HG02981 (cell line): ENCODE measurements at regions not wholly inside any gene's neighbourhood (a gene's known extent, or its start where the extent isn't known, plus 50 kb on each side); places are given as distances from the start of the nearest gene placed in this dataset.
"Not testable (repeated sequence)": the region's sequence is repeated elsewhere in the genome, so short reads cannot be mapped to it uniquely, and the experiment has no call there.

Experiments
- ATAC-seq: cut with Tn5 transposase; IDR thresholded peaks from one replicate; pipeline ENCODE4 v1.9.1; 2021; ENCODE audit warnings: mild to moderate bottlenecking, moderate library complexity; ENCODE audit not compliant: unreplicated experiment

GRCh38 chr4:153099391-153100140 lies 104.7 kb upstream of the TRIM2 start:
- no peak for ATAC-seq

GRCh38 chr4:153106736-153107135 lies 97.5 kb upstream of the TRIM2 start:
- not testable (repeated sequence) for ATAC-seq

GRCh38 chr4:153107246-153107645 lies 97.0 kb upstream of the TRIM2 start:
- ATAC-seq = no peak

- no peak for ATAC-seq
Measured at GRCh38 chr4:153109296-153109849, 94.9 kb upstream of the TRIM2 start.

- no peak for ATAC-seq
Measured at GRCh38 chr4:153110739-153111138, 93.5 kb upstream of the TRIM2 start.

GRCh38 chr4:153111426-153112040 lies 92.7 kb upstream of the TRIM2 start:
- ATAC-seq = no peak

GRCh38 chr4:153112041-153112441 lies 92.2 kb upstream of the TRIM2 start:
- ATAC-seq = no peak

GRCh38 chr4:153113061-153113837 lies 91.0 kb upstream of the TRIM2 start:
- ATAC-seq = no peak

GRCh38 chr4:153113838-153114105 lies 90.5 kb upstream of the TRIM2 start:
- no peak for ATAC-seq

- ATAC-seq = no peak
Measured at GRCh38 chr4:153114771-153115321, 89.4 kb upstream of the TRIM2 start.

GRCh38 chr4:153115322-153116290 lies 88.6 kb upstream of the TRIM2 start:
- ATAC-seq = peak; percentile 69

GRCh38 chr4:153116291-153116680 lies 88.0 kb upstream of the TRIM2 start:
- no peak for ATAC-seq

GRCh38 chr4:153116801-153117200 lies 87.4 kb upstream of the TRIM2 start:
- ATAC-seq = no peak

- ATAC-seq = no peak
Measured at GRCh38 chr4:153117554-153117953, 86.7 kb upstream of the TRIM2 start.

- ATAC-seq = no peak
Measured at GRCh38 chr4:153119626-153120025, 84.6 kb upstream of the TRIM2 start.

- ATAC-seq = no peak
Measured at GRCh38 chr4:153120235-153120634, 84.0 kb upstream of the TRIM2 start.

- ATAC-seq = no peak
Measured at GRCh38 chr4:153122855-153123254, 81.4 kb upstream of the TRIM2 start.

GRCh38 chr4:153126137-153126536 lies 78.1 kb upstream of the TRIM2 start:
- ATAC-seq = no peak

GRCh38 chr4:153127760-153128494 lies 76.3 kb upstream of the TRIM2 start:
- ATAC-seq = peak; percentile 63

GRCh38 chr4:153131596-153131995 lies 72.6 kb upstream of the TRIM2 start:
- no peak for ATAC-seq
